Choroid plexus epithelial cell (primary cell): ENCODE measurements at regions not wholly inside any gene's neighbourhood (a gene's known extent, or its start where the extent isn't known, plus 50 kb on each side); places are given as distances from the start of the nearest gene placed in this dataset.
A peak's percentile ranks its signal among the peaks of the same experiment; 100 is the strongest.
"Not testable (repeated sequence)": the region's sequence is repeated elsewhere in the genome, so short reads cannot be mapped to it uniquely, and the experiment has no call there.

Source experiments
- DNase-seq: peaks from one replicate; pipeline ENCODE4 v3.0.0-alpha.2; 2010; ENCODE audit warnings: low read depth
- H3K4me3 ChIP-seq: 2 replicates; pipeline ENCODE4 v1.5.1; 2011; ENCODE audit warnings: low read depth, mild to moderate bottlenecking, control low read depth, low read length, moderate library complexity
- CTCF ChIP-seq: conservative IDR thresholded peaks from 2 replicates; pipeline ENCODE4 v1.5.1; 2011; ENCODE audit warnings: low read depth, mild to moderate bottlenecking, control low read depth, inconsistent platforms, low read length, moderate library complexity

GRCh38 chr9:63912451-63912850 lies 1372.6 kb downstream of the FOXD4L5 start:
- H3K4me3 ChIP-seq, DNase-seq: not testable (repeated sequence)

DNA sequence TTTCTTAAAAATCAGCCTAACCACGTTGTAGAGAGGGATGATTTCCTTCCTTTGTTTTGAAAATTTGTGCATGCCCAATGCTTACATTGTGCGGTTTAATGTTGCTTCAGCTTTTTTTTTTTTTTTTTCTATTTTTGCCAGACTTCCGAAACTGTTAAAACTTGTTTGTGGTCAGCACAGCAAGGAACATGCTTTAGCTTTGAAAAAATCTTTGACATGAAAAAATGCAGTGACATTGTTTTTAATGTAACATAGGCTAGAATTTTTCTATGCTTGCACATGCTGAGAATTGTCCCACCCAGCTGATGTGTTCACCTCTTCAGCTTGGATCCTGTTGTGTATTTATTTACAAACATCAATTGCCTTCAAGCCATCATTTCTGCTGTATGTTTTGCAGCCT lies 1375.9 kb downstream of the FOXD4L5 start:
- not testable (repeated sequence) for H3K4me3 ChIP-seq, DNase-seq

- H3K4me3 ChIP-seq: not testable (repeated sequence)
- DNase-seq: peak; percentile 4
Observed at GRCh38 chr9:63899637-63900190, 1385.3 kb downstream of the FOXD4L5 start.

GRCh38 chr9:63881386-63881785 lies 1403.6 kb downstream of the FOXD4L5 start:
- not testable (repeated sequence) for H3K4me3 ChIP-seq, DNase-seq

DNA sequence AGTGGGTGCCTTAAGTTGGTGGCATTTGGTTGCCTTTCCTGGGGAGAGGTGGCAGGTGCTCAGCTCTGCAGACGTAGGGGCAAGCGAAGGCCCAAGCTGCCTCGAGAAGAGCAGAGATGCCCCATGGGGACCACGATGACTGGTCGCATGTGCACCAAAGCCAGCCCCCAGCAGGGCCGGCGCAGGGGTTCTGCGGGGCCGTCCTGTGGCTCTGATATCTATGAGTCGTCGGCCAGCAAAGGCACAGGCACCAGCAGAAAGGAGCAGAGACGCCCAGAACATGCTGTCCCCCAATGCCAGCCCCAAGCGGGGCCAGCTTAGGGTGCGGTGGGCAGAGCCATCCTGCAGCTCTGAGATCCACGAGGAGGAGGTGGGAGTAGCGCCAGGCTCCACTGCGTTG lies 1408.6 kb downstream of the FOXD4L5 start:
- DNase-seq, H3K4me3 ChIP-seq: not testable (repeated sequence)

DNA sequence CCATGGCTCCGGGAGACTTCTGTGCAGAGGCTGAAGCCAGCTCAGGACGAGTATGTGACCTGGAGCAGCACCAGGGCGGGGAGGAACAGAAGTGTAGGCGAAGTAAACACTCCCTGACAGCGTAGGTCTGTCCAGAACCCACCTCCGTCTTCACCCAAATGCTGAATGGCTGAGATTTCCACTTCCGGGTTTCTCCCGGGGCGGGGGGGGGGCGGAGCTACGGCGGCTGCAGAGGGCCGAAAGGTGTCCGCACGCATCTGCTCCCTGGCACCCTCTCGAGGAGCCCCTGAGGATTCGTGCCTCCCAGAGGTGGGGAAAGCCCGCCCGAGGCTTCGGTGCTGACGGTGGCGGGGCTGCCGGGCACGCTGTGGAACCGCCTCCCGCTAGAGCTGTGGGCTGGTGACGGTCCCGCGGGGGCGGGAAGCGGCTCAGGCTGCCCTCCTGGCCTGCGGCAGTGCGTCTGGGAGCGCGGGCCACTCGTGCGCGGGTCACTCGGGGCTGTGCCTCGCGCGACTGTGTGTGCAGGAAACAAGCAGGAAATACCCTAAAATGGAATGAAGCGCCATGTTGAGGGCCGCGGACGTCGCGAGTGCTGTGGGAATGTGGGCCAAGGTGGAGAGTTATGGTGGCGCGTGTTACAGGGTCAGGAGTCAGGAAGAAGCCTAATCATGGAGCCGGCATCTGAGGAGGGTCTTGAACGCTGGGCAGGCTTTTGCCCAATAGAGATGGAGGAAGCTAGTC lies 1425.4 kb downstream of the FOXD4L5 start:
- DNase-seq: peak; percentile 32
- no peak for TF ChIP-seq CTCF
- H3K4me3 ChIP-seq: peak overlapping the region; percentile 49

- H3K4me3 ChIP-seq: peak overlapping the region; percentile 49
Observed at GRCh38 chr9:63859090-63859474, 1425.9 kb downstream of the FOXD4L5 start.

DNA sequence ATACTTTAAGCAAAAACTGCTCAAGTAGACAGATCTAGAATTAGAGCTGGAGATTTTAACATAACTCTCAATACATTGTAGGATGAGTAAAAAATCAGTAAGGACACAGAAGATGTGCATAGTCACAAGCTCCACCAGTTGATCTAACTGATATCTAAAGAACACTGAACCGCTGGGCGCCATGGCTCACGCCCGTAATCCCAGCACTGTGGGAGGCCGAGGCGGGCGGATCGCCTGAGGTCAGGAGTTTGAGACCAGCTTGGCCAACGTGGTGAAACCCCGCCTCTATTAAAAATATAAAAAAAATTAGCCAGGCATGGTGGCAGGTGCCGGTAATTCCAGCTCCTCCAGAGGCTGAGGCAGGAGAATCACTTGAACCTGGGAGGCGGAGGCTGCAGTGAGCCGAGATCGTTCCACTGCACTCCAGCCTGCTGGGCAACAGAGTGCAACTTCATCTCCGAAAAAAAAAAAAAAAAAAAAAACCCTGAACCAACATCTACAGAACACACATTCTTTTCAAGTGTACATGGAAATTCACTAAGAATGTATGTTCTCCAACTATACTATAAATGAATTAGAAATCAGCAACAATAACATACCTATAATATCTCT lies 1431.8 kb downstream of the FOXD4L5 start:
- DNase-seq, H3K4me3 ChIP-seq: not testable (repeated sequence)

More at GRCh38 chr9:63859090-63859474, 1425.9 kb downstream of the FOXD4L5 start:
- not testable (repeated sequence) for DNase-seq

DNA sequence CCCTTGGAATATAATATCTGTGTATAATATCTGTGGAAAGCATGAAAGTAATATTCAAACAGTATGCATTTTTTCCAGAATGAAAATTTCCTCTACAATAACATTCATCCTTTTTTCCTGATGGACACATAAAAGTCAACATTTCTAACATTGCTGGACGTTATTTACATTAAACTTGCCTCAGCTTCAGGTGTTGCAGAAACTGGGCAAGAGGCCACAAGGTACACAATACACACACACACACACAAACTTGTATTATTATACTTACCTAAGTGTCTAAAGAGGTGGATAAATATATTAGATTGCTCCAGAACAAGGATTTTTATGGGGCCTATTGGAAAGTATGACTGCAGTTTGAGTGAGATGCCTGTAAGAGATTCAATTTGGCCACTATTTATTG lies 1460.2 kb downstream of the FOXD4L5 start:
- not testable (repeated sequence) for H3K4me3 ChIP-seq

GRCh38 chr9:63823375-63824201 lies 1461.4 kb downstream of the FOXD4L5 start:
- peak; percentile 6 for DNase-seq
- not testable (repeated sequence) for H3K4me3 ChIP-seq

More for the DNA sequence above, 1460.2 kb downstream of the FOXD4L5 start:
- DNase-seq: not testable (repeated sequence)

DNA sequence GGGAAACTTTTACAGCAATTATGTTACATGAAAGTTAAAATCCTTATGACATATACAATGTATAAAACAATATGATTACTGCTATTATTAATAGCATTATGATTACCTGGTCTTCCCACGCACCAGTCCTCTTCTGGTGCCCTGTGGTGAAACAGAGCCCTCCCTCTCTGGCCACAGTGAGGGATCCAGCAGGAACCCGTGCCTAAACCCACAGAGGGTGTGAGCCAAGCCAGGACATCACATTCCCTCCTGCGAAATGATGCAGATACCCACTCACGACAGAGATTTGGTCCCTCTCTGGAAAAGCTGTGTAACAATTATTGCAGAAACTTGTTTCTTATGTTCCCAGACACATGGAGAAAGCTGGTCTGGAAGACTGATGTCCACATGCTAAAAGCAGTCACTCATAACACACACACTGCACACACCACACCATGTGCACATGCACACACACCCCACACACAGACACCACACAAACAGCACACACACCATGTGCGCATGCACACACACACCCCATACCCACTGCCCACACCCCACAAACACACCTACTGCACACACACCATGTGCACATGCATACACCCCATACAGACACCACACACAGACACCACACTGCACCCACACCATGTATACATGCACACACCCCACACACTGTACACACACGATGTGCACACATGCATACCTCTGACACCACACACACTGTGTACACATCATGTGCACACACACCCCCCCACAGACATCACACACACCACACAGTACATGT lies 1462.2 kb downstream of the FOXD4L5 start:
- DNase-seq, H3K4me3 ChIP-seq: not testable (repeated sequence)

DNA sequence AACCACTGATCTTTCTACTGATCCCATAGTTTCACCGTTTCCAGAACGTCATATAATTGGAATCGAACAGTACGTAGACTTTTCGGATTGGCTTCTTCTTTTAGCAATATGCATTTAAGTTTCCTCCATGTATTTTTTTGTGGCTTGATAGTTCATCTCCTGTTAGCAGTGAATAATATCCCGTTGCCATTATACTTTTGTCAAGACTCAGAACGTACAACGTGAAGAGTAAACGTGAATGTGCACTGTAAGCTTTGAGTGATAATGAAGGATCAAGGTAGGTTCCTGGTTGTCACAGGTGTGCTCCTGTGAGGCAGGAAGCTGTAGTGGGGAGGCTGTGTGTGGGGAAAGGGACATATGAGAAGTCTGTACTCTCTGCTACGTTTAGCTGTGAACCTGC lies 1463.7 kb downstream of the FOXD4L5 start:
- DNase-seq: not testable (repeated sequence)

DNA sequence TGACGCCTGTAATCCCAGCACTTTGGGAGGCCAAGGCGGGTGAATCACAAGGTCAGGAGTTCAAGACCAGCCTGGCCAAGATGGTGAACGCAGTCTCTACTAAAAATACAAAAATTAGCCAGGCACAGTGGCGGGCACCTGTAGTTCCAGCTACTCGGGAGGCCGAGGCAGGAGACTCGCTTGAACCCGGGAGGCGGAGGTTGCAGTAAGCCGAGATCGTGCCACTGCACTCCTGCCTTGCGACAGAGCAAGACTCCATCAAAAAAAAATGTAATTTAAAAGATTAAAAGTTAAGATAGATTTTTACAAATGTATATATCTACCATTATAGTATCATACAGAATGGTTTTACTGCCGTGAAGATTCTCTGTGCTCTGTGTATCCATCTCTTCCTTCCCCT lies 1464.1 kb downstream of the FOXD4L5 start:
- H3K4me3 ChIP-seq, DNase-seq: not testable (repeated sequence)

More for the DNA sequence above, 1463.7 kb downstream of the FOXD4L5 start:
- not testable (repeated sequence) for H3K4me3 ChIP-seq

DNA sequence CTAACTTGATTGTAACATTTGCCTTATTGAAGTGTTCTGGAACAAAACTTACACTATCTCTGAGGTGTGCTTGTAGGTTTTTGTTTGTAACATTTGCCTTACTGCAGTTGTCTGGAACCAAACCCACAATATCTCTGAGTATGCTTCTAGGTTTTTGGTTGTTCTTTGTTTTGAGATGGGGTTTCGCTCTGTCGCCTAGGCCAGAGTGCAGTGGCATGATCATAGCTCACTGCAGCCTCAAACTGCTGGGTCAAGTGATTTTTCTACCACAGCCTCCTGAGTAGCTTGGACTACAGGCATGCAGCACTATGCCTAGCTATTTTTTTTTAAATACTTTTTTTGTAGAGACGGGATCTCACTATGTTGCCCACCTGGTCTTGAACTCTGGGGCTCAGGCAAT lies 1464.6 kb downstream of the FOXD4L5 start:
- not testable (repeated sequence) for DNase-seq, H3K4me3 ChIP-seq
